ENCODE measurements at regions not wholly inside any gene's neighbourhood (a gene's known extent, or its start where the extent isn't known, plus 50 kb on each side); places are given as distances from the start of the nearest gene placed in this dataset.

DNA sequence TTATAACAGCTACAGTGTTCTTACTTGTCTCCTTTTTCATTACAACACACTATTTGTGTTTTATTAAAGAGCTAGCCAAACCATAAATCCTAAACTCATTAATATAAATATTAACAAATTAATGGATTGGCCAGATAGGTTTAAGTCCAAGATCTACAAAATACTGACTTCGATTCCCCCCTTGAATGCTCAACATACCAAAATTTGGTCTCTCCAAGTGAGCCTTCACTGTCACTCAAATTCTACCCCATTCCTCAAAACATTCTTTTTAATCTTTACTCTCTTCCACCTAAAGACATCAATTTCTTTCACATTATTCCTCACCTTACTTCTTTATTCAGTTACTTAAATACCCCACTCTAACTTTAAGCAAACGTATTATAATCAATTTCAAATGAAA is 281.5 kb downstream of the ICOS start:
- no peak for TF ChIP-seq CTCF (conservative IDR thresholded peaks at IDR 0.05; ENCODE audit: low read length)
- TF ChIP-seq EZH2phosphoT487 (IDR thresholded peaks at IDR 0.05; ENCODE audit: borderline replicate concordance) = no peak
